H1 (cell line): ENCODE measurements at regions not wholly inside any gene's neighbourhood (a gene's known extent, or its start where the extent isn't known, plus 50 kb on each side); places are given as distances from the start of the nearest gene placed in this dataset.
"Not testable (repeated sequence)": the region's sequence is repeated elsewhere in the genome, so short reads cannot be mapped to it uniquely, and the experiment has no call there.

Experiments
- ATF3 ChIP-seq: IDR thresholded peaks from 2 replicates; pipeline ENCODE4 v1.6.1; 2011; ENCODE audit warnings: low read depth, mild to moderate bottlenecking, low read length; ENCODE audit not compliant: insufficient read depth
- CREB1 ChIP-seq: IDR thresholded peaks from 2 replicates; pipeline ENCODE4 v1.6.1; 2012; ENCODE audit warnings: inconsistent platforms
- CTCF ChIP-seq, 3 experiments: IDR thresholded peaks; 1 replicate in 2 of 3; 2 replicates in 1 of 3; pipeline versions ENCODE4 v1.5.1 to v1.6.1; 2011; ENCODE audit warnings: low read length in 3 of 3, mild to moderate bottlenecking in 3 of 3, inconsistent platforms in 2 of 3, low read depth in 1 of 3, moderate library complexity in 1 of 3; ENCODE audit not compliant: insufficient read depth in 1 of 3; ENCODE audit errors: control extremely low read depth in 1 of 3
- EGR1 ChIP-seq: IDR thresholded peaks from 2 replicates; pipeline ENCODE4 v1.6.1; 2011; ENCODE audit warnings: low read depth, low read length, borderline replicate concordance
- KDM1A ChIP-seq: fragments of 200-600, 300-600 bp; sonication (generic); IDR thresholded peaks from 2 replicates; pipeline ENCODE4 v1.7.1; 2016; ENCODE audit warnings: mild to moderate bottlenecking, low read length, borderline replicate concordance
- MAX ChIP-seq: IDR thresholded peaks from 2 replicates; pipeline ENCODE4 v1.6.1; 2012; ENCODE audit warnings: inconsistent platforms
- NRF1 ChIP-seq: IDR thresholded peaks from 2 replicates; pipeline ENCODE4 v1.6.1; 2011; ENCODE audit warnings: mild to moderate bottlenecking, low read depth, low read length, improper control_type of control experiment
- POLR2A ChIP-seq, 2 experiments: IDR thresholded peaks; 1 replicate in 1 of 2; 2 replicates in 1 of 2; pipeline ENCODE4 v1.6.1; 2011; ENCODE audit warnings: low read depth in 2 of 2, low read length in 2 of 2, mild to moderate bottlenecking in 2 of 2; ENCODE audit errors: control extremely low read depth in 1 of 2
- POLR2AphosphoS5 ChIP-seq: IDR thresholded peaks from 2 replicates; pipeline ENCODE4 v1.6.1; 2011; ENCODE audit warnings: low read depth, low read length
- RFX5 ChIP-seq: IDR thresholded peaks from 2 replicates; pipeline ENCODE4 v1.6.1; 2011; ENCODE audit warnings: low read depth, low read length, improper control_type of control experiment, borderline replicate concordance
- TBP ChIP-seq: IDR thresholded peaks from 2 replicates; pipeline ENCODE4 v1.6.1; 2011; ENCODE audit warnings: low read depth, low read length, improper control_type of control experiment
- USF2 ChIP-seq: IDR thresholded peaks from 2 replicates; pipeline ENCODE4 v1.6.1; 2011; ENCODE audit warnings: low read length, improper control_type of control experiment
- ZNF274 ChIP-seq: IDR thresholded peaks from 2 replicates; pipeline ENCODE4 v1.7.0; 2012; ENCODE audit warnings: low read length, borderline replicate concordance; ENCODE audit errors: extremely low read depth

GRCh38 chr14:26678732-26679420 is 81.0 kb upstream of the NOVA1 start:
- TF ChIP-seq MAX; POLR2AphosphoS5; ZNF274; CREB1; CTCF (IDR thresholded peaks at IDR 0.05; ENCODE audit: control extremely low read depth in 1 of 3, insufficient read depth in 1 of 3, low read depth in 1 of 3, low read length in 3 of 3); NRF1; KDM1A; ATF3; EGR1; USF2; TBP; POLR2A (IDR thresholded peaks at IDR 0.05; ENCODE audit: control extremely low read depth in 1 of 2, low read depth in 2 of 2, low read length in 2 of 2); RFX5: not testable (repeated sequence)
